Medulla oblongata (tissue), 1 donor: ENCODE measurements at regions not wholly inside any gene's neighbourhood (a gene's known extent, or its start where the extent isn't known, plus 50 kb on each side); places are given as distances from the start of the nearest gene placed in this dataset.
"Not testable (repeated sequence)": the region's sequence is repeated elsewhere in the genome, so short reads cannot be mapped to it uniquely, and the experiment has no call there.

Experiments
- DNase-seq: peaks from one replicate; pipeline ENCODE4 v3.0.0-alpha.2; 2015; ENCODE audit errors: extremely low spot score

DNA sequence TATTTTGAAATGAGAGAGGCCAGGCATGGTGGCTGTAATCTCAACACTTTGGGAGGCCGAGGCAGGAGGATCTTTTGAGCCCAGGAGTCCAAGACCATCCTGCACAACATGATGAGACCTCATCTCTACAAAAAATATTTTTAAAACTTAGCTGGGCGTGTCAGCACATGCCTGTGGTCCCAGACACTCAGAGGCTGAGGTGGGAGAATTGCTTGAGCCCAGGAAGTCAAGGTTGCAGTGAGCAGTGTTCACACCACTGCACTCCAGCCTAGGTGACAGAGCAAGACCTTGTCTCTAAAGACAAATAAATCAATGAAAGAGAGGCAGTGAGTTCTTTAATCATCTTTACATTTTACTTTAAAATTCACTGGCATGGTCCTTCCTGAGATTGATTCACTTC is 124.5 kb downstream of the DUSP6 start:
- no peak for DNase-seq

DNA sequence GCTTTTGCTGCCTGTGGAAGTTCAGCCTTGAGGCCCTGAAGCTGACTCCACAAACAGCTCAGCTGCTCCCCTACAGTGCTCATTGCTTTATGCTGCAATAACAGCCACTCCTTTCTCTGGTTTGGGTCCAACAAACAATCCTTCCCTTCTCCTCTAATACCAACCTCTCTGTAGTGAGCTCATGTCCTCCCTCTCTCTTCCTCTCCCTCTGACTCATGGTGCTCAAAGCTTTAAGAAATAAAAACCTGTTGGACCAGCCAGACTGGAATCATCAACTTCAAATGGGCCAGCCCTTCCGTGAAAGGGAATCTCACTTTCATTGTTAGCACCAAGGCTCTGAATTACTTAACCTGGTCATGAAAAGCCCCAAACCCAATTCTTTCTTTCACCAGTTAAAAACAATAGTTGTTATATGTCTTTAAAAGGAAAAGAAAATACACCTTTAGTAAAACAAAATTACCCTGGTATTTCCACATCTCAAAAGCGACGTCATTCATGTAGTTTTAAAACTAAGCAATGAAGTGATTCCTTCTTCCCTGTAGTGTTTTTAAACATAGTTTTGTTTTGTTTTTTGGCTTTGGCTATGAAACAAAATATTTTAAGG is 126.4 kb downstream of the DUSP6 start:
- no peak for DNase-seq

DNA sequence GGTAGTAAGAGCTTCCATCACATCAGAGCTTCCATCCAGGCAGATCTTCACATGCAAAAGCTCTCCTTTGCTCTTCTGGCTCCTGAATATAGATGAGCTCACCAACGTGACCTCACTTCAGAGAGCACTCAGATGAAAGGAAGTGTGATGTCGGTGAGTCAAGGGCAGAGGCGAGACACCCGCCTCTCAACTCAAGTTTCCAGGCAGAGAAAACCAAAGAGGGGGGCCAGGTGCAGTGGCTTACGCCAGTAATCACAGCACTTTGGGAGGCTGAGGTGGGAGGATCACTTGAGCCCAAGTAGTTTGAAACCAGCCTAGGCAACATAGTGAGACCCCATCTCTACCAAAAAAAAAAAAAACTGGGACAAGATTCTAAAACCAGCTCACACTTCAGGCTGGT is 126.9 kb downstream of the DUSP6 start:
- DNase-seq, result no peak

DNA sequence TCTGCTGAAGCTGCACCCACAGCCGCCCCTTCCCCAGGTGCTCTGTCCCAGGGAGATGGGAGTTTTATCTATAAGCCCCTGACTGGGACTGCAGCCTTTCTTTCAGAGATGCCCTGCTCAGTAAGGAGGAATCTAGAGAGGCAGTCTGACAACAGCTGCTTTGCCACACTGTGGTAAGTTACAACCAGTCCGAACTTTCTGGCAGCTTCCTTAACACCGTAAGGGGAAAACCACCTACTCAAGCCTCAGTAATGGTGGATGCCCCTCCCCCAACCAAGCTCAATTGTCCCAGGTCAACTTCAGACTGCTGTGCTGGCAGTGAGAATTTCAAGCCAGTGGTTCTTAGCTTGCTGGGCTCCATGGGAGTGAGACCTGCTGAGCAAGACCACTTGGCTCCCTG is 129.7 kb downstream of the DUSP6 start:
- not testable (repeated sequence) for DNase-seq

DNA sequence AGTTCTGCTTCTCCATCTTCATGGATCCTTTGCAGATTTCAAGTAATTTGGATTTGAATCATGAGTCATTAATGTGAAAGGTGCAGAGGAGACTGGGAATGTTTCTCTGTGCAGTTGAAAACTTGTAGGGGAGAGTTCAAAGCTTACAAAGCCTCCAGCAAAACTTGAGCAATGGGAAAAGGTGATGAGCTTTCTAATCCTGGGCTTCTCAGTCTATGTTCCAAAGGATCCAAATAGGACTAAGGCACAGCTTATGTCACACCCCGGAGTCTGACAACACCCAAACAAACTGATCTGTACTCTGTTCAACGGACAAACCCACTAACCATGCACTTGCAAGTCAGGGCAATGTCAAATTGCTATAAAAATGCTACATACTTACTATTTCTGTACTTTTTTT is 134.8 kb downstream of the DUSP6 start:
- no peak for DNase-seq

DNA sequence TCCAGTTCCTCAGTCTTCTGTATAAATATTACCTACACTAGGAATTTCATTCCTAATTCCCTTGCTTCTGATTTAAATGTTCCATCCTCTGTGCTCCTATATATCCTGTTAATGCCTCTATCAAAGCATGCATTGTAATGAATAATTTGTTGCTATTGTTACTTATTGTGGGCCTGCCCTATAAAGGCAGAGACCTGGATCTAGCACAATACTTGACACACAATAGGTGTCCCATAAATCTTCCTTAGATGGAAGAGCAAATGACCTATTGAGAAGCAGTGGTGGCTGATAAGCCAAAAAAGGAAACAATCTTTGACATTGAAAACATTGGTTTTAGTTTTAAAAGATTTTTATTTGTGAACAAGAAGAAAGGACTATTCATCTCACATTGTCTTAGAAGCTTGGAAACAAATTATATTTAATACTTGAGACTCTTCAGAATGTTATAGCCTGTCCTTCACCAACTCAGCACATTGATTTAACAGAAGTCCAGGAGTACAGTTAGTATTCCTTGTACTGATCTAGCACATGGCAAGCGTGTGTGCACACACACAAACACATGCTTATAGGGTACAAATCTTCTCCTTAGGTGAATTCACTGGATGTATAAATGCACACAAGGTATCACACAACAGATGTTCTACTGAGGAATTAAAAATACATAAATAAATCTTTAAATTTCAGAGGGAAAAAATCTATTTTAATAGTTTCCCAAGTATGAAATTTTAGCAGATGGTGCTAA is 135.9 kb downstream of the DUSP6 start:
- no peak for DNase-seq

DNA sequence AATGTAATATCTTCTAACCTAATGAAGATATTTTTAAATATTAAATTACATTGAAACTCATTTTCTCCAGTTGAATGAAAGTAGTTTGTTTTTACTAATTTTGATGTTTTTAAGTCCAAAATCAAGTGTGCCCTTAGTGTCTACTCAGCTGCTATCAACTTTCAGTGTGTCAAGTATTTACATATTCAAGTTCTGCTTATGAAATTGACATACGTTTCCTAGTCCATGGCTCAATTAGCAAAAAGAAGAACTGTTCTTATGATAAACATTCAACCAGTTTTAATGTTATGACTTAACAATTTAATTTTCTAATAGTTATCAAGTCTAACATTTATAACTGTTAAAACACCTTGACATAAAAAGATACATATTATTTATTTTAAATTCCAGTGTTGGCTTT is 137.1 kb downstream of the DUSP6 start:
- no peak for DNase-seq

DNA sequence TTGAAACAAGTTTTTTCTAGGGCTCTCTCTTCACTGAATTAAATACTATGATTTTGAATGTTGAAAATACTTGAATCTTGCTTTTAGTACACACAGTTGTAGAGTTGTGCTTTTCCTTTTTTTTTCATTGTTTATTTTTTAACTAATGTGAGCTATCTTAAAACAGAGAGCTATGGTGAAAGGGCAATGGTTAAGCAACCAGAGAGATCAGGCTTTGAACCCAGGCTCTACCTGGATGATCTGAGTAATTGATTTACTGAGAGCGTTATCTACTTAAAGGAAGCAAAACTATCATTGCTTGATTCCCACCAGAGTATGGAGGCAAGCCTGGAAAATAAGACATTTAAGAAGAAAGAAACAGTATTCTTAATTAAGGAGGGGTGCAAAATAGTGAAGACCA is 138.6 kb downstream of the DUSP6 start:
- DNase-seq, result no peak

DNA sequence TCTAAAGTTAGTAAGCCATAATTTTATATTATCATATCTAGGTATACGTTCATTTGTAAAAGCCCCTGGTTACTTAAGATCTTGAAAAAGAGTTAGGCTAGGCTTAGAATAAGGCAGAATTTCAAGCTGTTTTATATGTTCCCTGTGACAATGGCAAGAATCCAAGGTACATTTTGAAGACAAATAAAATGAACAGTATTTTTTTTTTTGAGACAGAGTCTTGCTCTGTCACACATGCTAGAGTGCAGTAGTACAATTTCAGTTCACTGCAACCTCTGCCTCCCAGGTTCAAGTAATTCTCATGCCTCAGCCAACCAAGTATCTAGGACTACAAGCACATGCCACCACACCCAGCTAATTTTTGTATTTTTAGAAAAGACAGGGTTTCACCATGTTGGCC is 139.2 kb downstream of the DUSP6 start:
- DNase-seq, result no peak

DNA sequence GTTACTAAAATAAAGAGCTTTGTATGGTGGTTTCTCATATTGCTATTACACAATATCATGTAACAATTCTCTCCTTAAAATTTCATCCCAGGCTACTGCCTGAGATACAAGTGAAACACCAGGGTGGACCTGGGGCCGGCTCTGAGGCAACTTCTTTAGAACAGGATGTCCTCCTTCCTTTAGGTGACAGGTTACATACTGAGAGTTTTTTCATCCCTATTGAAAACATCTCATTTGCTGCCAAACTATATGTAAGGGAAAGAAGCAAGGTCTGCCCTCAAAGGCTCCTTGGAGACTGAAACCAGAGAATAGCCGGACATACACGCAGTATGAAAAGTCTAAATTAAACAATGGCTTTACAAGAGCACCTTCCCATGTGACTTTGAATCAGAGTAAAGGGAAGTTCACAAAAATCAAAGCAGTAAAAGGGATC is 139.9 kb downstream of the DUSP6 start:
- no peak for DNase-seq

DNA sequence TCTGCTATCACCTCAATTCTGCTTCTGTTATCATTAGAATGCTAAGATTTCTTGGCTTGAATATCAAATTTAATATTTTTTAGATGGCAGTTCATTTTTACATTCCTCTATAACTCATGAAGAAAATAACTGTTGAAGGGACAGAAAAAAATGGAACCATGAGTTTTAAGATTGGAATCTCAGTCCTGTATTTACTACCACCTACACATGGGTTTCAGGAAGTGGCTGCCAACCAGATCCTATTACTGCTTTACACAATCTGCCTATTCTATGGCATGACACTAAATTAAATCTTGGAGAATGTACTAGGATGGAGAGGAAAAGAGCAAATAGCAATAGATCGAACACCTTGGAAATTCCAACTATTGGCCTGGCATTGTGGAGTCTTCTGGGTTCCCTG is 140.8 kb downstream of the DUSP6 start:
- no peak for DNase-seq

DNA sequence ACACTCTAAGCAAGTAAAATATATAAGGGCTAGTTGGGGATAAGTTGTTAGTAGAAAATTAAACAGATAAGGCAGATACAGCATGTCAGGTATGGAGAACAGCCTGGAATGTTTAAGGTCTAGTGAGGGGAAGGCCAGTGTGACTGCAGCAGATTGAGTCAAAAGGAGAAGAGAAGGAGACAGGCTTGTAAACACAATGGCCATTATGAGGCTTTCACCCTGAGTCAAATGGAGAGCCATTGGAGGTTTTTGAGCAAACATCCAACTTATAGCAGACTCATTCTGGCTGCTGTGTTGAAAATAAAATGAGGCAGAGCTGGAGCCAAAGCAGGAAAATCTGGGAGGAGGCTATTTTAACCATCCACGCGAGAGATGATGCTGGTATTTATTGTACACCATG is 142.0 kb downstream of the DUSP6 start:
- DNase-seq, result no peak

DNA sequence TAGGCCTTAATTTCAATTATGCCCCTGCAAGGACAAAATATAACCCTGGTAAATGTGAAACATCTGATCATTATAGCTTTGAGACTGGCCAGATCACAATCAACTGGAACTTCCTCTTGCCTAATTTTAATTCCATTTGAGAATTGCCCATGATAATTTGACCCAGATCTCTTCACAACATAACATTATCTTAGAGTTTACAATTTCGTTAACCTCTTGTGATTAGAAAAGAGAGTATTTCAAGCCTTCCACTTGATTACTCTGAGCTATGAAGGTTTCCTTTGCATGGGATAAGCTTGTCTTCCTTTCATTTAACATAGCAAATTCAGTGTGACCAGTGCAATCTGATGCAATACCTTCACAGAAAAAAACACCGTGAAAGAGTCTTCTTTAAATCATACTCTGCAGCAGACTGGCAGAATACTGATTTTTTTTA is 143.6 kb downstream of the DUSP6 start:
- DNase-seq, result no peak

DNA sequence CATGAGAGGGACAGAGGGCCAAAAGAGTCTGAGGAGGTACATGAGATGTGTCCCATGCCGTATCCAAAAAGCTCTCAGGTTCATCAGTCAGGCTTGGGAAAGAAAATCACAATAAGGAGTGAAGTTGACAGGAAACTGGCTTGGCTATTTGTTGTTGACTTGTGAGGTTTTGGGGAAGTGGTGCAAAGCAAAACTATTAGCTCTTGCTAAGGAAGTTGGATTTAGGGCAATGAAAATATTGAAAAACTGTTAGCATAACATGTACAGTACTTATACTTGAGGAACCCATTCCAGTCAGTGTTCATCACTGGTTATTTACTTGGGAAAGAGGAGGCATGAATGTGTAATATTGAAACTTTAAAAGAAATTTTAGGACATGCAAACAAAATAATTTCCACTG is 145.9 kb downstream of the DUSP6 start:
- DNase-seq, result peak; percentile 20

DNA sequence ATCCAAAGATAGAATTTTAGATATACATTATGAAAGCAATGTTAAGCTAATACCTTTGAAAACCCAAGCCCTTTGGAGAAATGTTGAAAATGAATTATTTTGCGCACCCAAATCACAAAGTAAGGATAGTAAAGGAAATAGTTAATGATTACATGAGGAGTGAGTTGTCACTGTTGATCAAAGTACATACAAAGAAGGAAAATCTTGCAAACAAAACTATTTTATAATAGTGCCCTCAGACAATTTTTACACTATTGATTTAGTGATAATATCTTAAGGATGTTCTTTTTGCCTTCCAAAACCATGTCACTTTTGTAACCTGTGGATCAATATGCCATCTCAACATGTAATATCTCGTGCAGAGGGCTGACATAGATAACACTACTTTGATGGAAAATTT is 146.8 kb downstream of the DUSP6 start:
- DNase-seq, result no peak

DNA sequence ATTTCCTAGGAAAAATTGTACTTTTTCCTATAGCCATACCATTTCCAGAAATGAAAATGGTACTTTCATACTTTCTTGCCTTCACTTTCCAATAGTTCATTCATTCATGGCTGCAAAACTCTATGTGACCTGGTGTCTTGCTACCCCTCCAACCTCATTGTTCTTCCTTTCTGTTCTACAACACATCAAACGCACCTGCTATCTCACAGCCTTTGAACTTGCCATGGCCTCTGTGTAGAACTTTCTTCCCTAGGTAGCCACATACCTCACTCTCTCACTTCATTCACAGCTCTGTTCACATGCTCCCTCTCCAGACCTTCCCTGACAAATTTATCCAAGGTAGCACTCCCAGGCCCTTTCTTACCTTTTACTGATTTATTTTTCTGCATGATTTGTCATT is 149.2 kb downstream of the DUSP6 start:
- no peak for DNase-seq

DNA sequence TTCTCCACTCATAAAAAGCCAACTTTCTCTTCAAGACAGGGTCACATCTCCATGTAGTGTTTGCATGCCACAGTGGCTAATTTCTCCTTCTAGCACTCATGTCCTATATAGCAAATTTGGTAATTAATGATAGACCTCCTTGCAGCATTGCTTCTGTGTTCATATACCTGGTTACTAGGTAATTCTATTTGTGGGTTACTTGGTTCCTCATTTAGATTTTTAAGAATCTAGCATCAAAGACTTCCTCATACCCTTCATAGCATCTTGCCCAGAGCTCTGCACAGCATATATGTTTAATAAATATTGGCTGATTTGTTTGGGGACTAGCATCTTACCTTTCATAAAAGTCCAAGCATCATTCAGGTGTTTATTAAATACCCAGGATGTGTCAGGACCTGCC is 152.1 kb downstream of the DUSP6 start:
- DNase-seq, result no peak

DNA sequence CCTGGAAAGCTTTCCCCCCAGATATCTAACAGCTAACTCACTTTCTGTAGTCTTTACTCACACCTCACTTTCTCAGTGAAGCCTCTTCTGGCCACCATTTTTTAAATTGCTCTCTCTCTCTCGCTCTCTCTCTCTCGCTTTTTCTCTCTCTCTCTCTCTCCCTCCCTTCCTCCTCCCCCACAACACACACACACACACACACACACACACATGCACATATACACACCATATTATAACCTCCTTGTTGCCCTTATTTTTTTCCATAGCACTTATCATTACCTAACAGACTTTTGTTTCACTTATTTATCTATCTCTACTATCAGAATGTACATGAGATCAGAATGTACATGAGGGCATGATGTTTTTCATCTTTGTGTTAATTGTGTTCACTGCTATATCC is 156.8 kb downstream of the DUSP6 start:
- DNase-seq, result no peak

DNA sequence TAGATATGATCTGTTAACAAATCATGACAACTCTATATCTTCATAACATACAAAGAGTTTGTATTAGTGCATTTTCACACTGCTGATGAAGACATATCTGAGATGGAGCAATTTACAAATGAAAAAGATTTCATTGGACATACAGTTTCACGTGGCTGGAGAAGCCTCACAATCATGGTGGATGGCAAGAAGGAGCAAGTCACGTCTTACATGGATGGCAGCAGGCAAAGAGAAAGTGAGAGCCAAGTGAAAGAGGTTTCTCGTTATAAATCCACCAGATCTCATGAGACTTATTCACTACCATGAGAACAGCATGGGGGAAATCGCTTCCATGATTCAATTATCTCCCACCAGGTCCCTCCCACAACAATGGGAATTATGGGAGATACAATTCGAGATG is 157.6 kb downstream of the DUSP6 start:
- no peak for DNase-seq

DNA sequence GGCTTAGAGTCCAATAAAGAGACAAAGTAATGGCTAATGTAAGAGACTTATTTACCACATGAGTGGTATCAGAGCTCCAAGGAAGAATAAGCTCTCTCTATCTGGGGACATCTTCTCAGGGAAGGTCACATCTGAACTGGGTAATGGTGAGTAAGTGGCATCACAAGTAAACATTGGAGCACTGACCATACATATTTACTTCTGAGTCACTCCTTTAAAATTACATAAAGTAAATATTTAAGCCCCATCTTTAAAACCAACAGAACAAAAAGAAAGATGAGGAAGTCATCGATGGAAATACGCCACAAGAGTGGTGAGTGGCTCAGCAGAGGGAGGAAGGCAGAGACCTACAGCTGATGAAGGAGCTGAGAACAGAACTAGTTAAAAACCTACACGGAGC is 159.9 kb downstream of the DUSP6 start:
- DNase-seq, result no peak

DNA sequence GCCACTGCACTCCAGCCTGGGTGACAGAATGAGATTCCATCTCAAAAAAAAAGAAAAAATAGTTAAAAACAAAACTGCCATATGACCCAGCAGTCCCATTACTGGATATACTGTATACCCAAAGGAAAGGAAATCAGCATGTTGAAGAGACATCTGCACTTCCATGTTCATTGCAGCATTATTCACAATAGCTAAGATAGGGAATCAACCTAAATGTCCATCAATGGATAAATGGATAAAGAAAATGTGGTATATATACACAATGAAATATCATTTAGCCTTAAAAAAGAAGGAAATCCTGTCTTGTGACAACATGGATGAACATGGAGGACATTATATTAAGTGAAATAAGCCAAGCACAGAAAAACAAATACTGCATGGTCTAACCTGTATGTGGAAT is 160.7 kb downstream of the DUSP6 start:
- DNase-seq, result not testable (repeated sequence)

DNA sequence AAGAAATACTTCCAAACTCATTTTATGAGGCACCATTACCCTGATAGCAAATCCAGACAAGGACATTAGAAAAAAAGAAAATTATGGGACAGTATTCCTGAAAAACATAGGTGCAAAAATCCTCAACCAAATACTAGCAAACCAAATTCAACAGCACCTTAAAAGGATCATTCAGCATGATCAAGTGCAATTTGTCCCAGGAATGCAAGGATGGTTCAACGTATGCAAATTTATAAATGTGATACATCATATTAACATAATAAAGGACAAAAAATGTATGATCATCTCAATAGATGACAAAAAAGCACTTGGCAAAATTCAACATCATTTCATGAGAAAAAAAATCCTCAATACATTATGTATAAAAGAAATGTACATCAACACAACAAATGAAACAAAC is 162.9 kb downstream of the DUSP6 start:
- no peak for DNase-seq

DNA sequence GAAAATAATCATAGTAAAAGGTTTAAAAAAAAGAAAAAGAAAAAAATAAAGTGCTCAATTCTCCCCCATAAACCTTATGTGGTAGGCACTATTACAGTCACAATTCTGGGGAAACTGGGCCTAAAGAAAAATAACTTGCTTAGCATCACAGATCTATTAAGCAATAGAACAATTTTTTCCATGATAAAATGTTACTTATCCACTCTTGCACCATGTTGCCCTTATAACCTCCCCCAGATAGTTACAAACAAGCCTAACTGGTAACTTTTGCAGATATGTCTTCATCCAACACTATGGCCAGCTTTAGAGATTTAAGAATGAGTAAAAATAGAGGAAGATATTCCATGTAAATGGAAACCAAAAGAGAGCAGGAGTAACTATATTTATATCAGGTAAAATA is 164.8 kb downstream of the DUSP6 start:
- DNase-seq, result no peak

DNA sequence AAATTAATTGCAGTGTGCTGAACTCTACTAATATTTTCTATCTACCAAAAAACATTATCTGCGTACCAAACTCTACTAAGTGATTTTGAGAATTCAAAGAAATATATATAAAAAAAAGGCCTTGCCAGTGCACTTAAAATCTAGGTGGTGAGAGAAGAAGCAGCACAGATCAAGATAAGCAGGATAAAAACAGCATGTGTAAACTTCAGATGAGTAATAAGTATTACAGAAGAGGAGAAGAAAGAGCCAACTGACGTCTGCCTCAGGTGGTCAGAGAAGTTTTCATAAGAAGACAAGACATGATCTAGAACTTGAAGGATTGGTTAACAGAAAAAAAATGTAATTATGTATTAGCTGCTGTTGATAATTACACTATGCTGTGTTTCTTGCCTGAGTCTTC is 166.4 kb downstream of the DUSP6 start:
- no peak for DNase-seq
